IMR-90 (cell line): ENCODE measurements at regions not wholly inside any gene's neighbourhood (a gene's known extent, or its start where the extent isn't known, plus 50 kb on each side); places are given as distances from the start of the nearest gene placed in this dataset.

ENCODE experiments used
- ATAC-seq: fragments of 200-7000 bp; cut with Tn5 transposase; 2 replicates; pipeline ENCODE4 v1.9.1; 2020; ENCODE audit warnings: low read depth, mild to moderate bottlenecking, moderate library complexity
- BruUV-seq: library from RNA; stranded (reverse); fragments of 400-500 nt; replicated peaks from 2 replicates; lab custom pipeline; 2021; lab: Mats Ljungman, UMichigan
- CTCF ChIA-PET: fragments of 300-600 bp; formaldehyde crosslinking; extraction: SDS; loops from one replicate; lab custom pipeline; 2021; ENCODE audit warnings: antibody characterized with exemption; lab: Yijun Ruan, JAX
- POLR2A ChIA-PET: fragments of 300-600 bp; sonication (Branson Sonifier 250); formaldehyde crosslinking; loops from one replicate; lab custom pipeline; 2022; ENCODE audit warnings: antibody characterized with exemption; ENCODE audit not compliant: unreplicated experiment; lab: Charles Lee
- DNase-seq: peaks from one replicate; pipeline ENCODE4 v3.0.0; 2013
- H2AFZ ChIP-seq: replicated peaks from 2 replicates; pipeline ENCODE3; 2013; ENCODE audit warnings: low read length, mild to moderate bottlenecking; ENCODE audit not compliant: poor library complexity
- H2AK5ac ChIP-seq: 2 replicates; pipeline ENCODE4 v1.6.1; 2013; ENCODE audit warnings: low read depth, low read length, inconsistent platforms
- H2AK9ac ChIP-seq: replicated peaks from 2 replicates; pipeline ENCODE3; 2013; ENCODE audit warnings: mild to moderate bottlenecking, low read depth, low read length, moderate library complexity; ENCODE audit not compliant: poor library complexity
- H2BK120ac ChIP-seq: 2 replicates; pipeline ENCODE4 v1.6.1; 2013; ENCODE audit warnings: low read depth, low read length, inconsistent platforms
- H2BK15ac ChIP-seq: 3 replicates; pipeline ENCODE4 v1.6.1; 2013; ENCODE audit warnings: low read depth, low read length, inconsistent platforms
- H2BK20ac ChIP-seq: 2 replicates; pipeline ENCODE4 v1.6.1; 2013; ENCODE audit warnings: low read depth, mild to moderate bottlenecking, inconsistent platforms, low read length, moderate library complexity
- H2BK5ac ChIP-seq: 2 replicates; pipeline ENCODE4 v1.6.1; 2013; ENCODE audit warnings: mild to moderate bottlenecking, low read depth, low read length, inconsistent platforms; ENCODE audit not compliant: poor library complexity, severe bottlenecking
- H3K14ac ChIP-seq: replicated peaks from 2 replicates; pipeline ENCODE4 v1.6.1; 2013; ENCODE audit warnings: low read depth, low read length, inconsistent platforms
- H3K18ac ChIP-seq: 2 replicates; pipeline ENCODE4 v1.6.1; 2013; ENCODE audit warnings: low read depth, low read length, control low read depth
- H3K23ac ChIP-seq: 2 replicates; pipeline ENCODE4 v1.6.1; 2013; ENCODE audit warnings: low read depth, low read length, inconsistent platforms
- H3K27ac ChIP-seq: 2 replicates; pipeline ENCODE4 v1.5.1; 2013; ENCODE audit warnings: mild to moderate bottlenecking, control low read depth, low read length; ENCODE audit not compliant: insufficient read depth
- H3K27me3 ChIP-seq: 2 replicates; pipeline ENCODE4 v1.6.1; 2013; ENCODE audit warnings: low read length; ENCODE audit not compliant: control insufficient read depth, insufficient read depth
- H3K36me3 ChIP-seq: 2 replicates; pipeline ENCODE4 v1.6.1; 2013; ENCODE audit warnings: low read length, mixed read lengths; ENCODE audit not compliant: control insufficient read depth, insufficient read depth
- H3K4ac ChIP-seq: 2 replicates; pipeline ENCODE4 v1.6.1; 2013; ENCODE audit warnings: low read depth, low read length, inconsistent platforms
- H3K4me1 ChIP-seq: 2 replicates; pipeline ENCODE4 v1.6.1; 2013; ENCODE audit warnings: low read length, mixed read lengths; ENCODE audit not compliant: control insufficient read depth, insufficient read depth
- H3K4me2 ChIP-seq: 2 replicates; pipeline ENCODE4 v1.6.1; 2013; ENCODE audit warnings: low read depth, mild to moderate bottlenecking, control low read depth, low read length, moderate library complexity
- H3K4me3 ChIP-seq: 2 replicates; pipeline ENCODE4 v1.5.1; 2013; ENCODE audit warnings: low read depth, mild to moderate bottlenecking, control low read depth, low read length, moderate library complexity; ENCODE audit not compliant: insufficient read depth
- H3K56ac ChIP-seq: 2 replicates; pipeline ENCODE4 v1.6.1; 2013; ENCODE audit warnings: low read length, inconsistent platforms; ENCODE audit not compliant: insufficient read depth; ENCODE audit errors: extremely low read depth
- H3K79me1 ChIP-seq, 2 experiments: 2 replicates each; pipeline ENCODE4 v1.6.1; 2013; ENCODE audit warnings: low read length in 2 of 2, inconsistent platforms in 1 of 2, low read depth in 1 of 2
- H3K9ac ChIP-seq: 2 replicates; pipeline ENCODE4 v1.6.1; 2013; ENCODE audit warnings: low read depth, low read length, control low read depth
- H3K9me1 ChIP-seq: 2 replicates; pipeline ENCODE4 v1.6.1; 2013; ENCODE audit warnings: low read length, inconsistent platforms; ENCODE audit not compliant: insufficient read depth
- H3K9me3 ChIP-seq: 2 replicates; pipeline ENCODE4 v1.6.1; 2013; ENCODE audit warnings: low read length; ENCODE audit not compliant: control insufficient read depth, insufficient read depth
- H4K20me1 ChIP-seq: 2 replicates; pipeline ENCODE4 v1.6.1; 2013; ENCODE audit warnings: low read length, inconsistent platforms; ENCODE audit not compliant: insufficient read depth
- H4K5ac ChIP-seq: 2 replicates; pipeline ENCODE4 v1.6.1; 2013; ENCODE audit warnings: mild to moderate bottlenecking, low read depth, low read length, control low read depth
- H4K8ac ChIP-seq, 2 experiments: 2 replicates each; pipeline ENCODE4 v1.6.1; 2013; ENCODE audit warnings: low read depth in 2 of 2, low read length in 2 of 2, control low read depth in 1 of 2, inconsistent platforms in 1 of 2
- H4K91ac ChIP-seq: 2 replicates; pipeline ENCODE4 v1.6.1; 2013; ENCODE audit warnings: low read depth, low read length, inconsistent platforms; ENCODE audit not compliant: insufficient read depth
- BHLHE40 ChIP-seq: fragments of 150-350 bp; IDR thresholded peaks from 2 replicates; pipeline ENCODE4 v1.6.1; 2016; ENCODE audit warnings: mild to moderate bottlenecking, low read depth, low read length
- CEBPB ChIP-seq: IDR thresholded peaks from 2 replicates; pipeline ENCODE4 v1.6.1; 2012; ENCODE audit warnings: low read depth, low read length, improper control_type of control experiment
- FOS ChIP-seq: fragments of 150-350 bp; IDR thresholded peaks from 2 replicates; pipeline ENCODE4 v1.6.1; 2016; ENCODE audit warnings: low read depth, low read length
- MAFK ChIP-seq: IDR thresholded peaks from 2 replicates; pipeline ENCODE4 v1.6.1; 2012; ENCODE audit warnings: low read depth, low read length, improper control_type of control experiment
- MAZ ChIP-seq: IDR thresholded peaks from 2 replicates; pipeline ENCODE4 v1.6.1; 2012; ENCODE audit warnings: low read depth, mild to moderate bottlenecking, low read length, improper control_type of control experiment, moderate library complexity, borderline replicate concordance
- MXI1 ChIP-seq: IDR thresholded peaks from 2 replicates; pipeline ENCODE4 v1.6.1; 2012; ENCODE audit warnings: low read depth, mild to moderate bottlenecking, low read length, moderate library complexity, borderline replicate concordance
- NFE2L2 ChIP-seq: fragments of 150-350 bp; IDR thresholded peaks from 2 replicates; pipeline ENCODE4 v1.6.1; 2016; ENCODE audit warnings: low read depth, mild to moderate bottlenecking, low read length
- POLR2A ChIP-seq: IDR thresholded peaks from 2 replicates; pipeline ENCODE4 v1.6.1; 2012; ENCODE audit warnings: mild to moderate bottlenecking, low read depth, low read length
- RAD21 ChIP-seq: IDR thresholded peaks from 2 replicates; pipeline ENCODE4 v1.6.1; 2012; ENCODE audit warnings: low read length, improper control_type of control experiment
- RCOR1 ChIP-seq: IDR thresholded peaks from 2 replicates; pipeline ENCODE4 v1.6.1; 2012; ENCODE audit warnings: mild to moderate bottlenecking, low read length, improper control_type of control experiment; ENCODE audit not compliant: insufficient replicate concordance
- RFX5 ChIP-seq: IDR thresholded peaks from 2 replicates; pipeline ENCODE4 v1.8.0; 2012; ENCODE audit warnings: low read depth, mild to moderate bottlenecking, low read length, moderate library complexity
- SMC3 ChIP-seq: fragments of 150-350 bp; IDR thresholded peaks from 2 replicates; pipeline ENCODE4 v1.6.1; 2016; ENCODE audit warnings: low read depth, mild to moderate bottlenecking, antibody characterized with exemption, low read length, moderate library complexity
- WGBS, 2 experiments: methylation state at CpG; one replicate each; pipeline versions ENCODE4 v1.1.5 to v1.1.7; 2013; ENCODE audit warnings: missing lambda C conversion rate in 2 of 2; ENCODE audit not compliant: insufficient read length in 1 of 2; ENCODE audit errors: extremely low coverage in 2 of 2; 5-methylcytosine and 5-hydroxymethylcytosine counted together
- dilution Hi-C: fragments of 300-500 bp; cut with HindIII; formaldehyde crosslinking; loops from one replicate; pipeline ENCODE4 v1.14.3; 2018; ENCODE audit warnings: low sequenced_read_pairs; ENCODE audit not compliant: unreplicated experiment
- in situ Hi-C: fragments of 300-500 bp; cut with MboI; formaldehyde crosslinking; loops from 3 replicates; pipeline ENCODE4 v1.14.3; 2019; ENCODE audit warnings: low sequenced_read_pairs, inconsistent platforms, mixed read lengths
- intact Hi-C: fragments of 100-400 bp; cut with micrococcal nuclease; formaldehyde crosslinking; loops from 2 replicates; pipeline ENCODE4 v1.10.0; 2022
- TF ChIP-seq, protein P1 (sequence below): fragments of 150-350 bp; IDR thresholded peaks from 2 replicates; pipeline ENCODE4 v1.6.1; 2016; ENCODE audit warnings: low read depth, mild to moderate bottlenecking, low read length, moderate library complexity, borderline replicate concordance
- TF ChIP-seq, protein P2 (sequence below): fragments of 150-350 bp; IDR thresholded peaks from 2 replicates; pipeline ENCODE4 v1.6.1; 2017; ENCODE audit warnings: mild to moderate bottlenecking, antibody characterized with exemption, low read length, low read depth

DNA sequence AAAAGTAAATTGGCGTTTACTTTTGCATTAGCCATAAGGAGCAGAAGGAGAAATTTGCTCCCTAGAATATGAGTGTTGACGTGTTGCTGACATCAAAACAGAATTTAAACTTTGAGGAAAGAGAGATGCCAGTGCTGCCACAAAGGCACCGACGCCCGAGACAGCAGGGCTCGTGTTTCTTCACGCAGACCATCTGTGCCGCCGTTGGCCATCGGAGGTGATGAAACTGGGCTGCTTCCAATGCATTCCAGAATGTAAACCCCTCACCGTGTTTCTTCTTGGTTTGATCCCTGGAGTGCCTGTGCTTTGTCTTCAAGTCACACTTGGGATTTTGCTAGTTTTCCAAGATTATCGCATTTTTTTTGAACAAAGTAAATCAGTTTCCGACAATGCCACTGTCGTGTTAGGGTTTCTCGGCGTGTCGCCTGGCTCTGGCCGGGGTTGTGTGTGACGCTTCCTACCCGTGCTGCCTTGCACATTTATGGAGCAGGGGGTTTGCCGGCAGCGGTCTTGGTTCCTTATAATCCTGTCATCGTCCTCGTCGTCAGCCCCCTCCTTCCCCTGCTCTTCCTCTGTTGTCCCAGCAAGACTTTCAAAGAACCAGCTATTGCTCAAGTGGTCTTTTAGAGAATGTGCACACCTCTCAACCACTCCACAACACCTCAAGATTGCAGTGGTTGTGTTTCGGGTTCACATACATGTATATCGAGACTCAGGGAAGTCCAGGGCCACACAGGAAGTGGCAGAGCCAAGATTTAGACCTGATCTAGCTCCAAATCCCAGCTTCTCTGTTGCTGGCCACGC is 103.9 kb downstream of the METRNL start (continued):
- TF ChIP-seq RFX5: no peak

DNA sequence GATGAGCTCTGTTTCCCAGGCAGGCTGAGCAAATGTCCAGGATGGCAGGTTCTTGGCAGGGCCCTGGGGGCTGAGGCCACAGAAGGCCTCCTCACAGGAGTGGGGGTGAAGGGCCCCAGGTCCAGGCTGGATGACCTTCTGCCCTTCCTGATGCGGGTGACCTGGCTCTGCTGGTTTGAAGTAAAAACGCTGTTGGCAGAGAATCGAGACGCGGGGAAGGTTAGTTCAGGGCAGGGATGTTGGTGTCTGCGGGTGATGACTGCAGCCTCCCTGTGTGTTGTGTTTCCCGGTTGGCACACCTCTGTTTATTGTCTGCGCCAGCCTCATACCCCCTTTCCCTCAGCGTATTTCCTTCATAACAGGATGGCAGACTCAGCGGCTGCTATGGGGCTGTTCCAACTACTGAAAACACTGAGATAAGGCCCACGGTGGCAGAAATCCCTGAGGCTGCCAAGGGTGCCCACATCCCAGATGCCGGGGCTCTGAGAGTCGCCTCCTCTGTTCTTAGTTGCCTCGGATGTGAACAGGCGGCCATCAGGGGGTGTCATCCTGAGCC is 104.6 kb downstream of the METRNL start:
- Histone ChIP-seq H3K23ac (no peak overlapping the region), H2BK120ac (no peak overlapping the region), H3K18ac (no peak overlapping the region), H4K8ac (no peak overlapping the region), H3K9me3 (peaks cover 18% of the 10 kb centered on the region), H2AK9ac (no peak overlapping the region), H2AK5ac (no peak overlapping the region), H3K4me1 (peaks cover under 1% of the 10 kb centered on the region; the same call in 1 of the 2 replicates), H3K9ac (no peak overlapping the region), H4K91ac (no peak overlapping the region), H3K4me2 (no peak overlapping the region), H3K4ac (no peak overlapping the region), H3K79me1 (no peaks in the 10 kb centered on the region; a peak in 1 of 4 replicates), H2BK5ac (no peak overlapping the region), H3K27ac (no peak overlapping the region), H2AFZ (no peak overlapping the region), H2BK15ac (no peak overlapping the region), H3K27me3 (peaks cover 51% of the 10 kb centered on the region), H3K14ac (no peak overlapping the region), H3K36me3 (no peaks in the 10 kb centered on the region), H3K9me1 (peaks cover under 1% of the 10 kb centered on the region; the same call in 1 of the 2 replicates), H4K5ac (no peak overlapping the region), H4K20me1 (0 out of 2 replicates have a peak, but pooled peaks cover 3% of the 10 kb centered on the region), H3K4me3 (no peak overlapping the region), H3K56ac (no peak overlapping the region), H2BK20ac (no peak overlapping the region)
- POLR2A ChIA-PET: no interaction called here
- intact Hi-C loops (no loop called here), in situ Hi-C loops (no loop called here), dilution Hi-C loops (no loop called here)
- no CpG with 5 or more reads among the region's 15 CpGs for WGBS, 2 experiments
- no peak for ATAC-seq
- CTCF ChIA-PET: no interaction called here
- DNase-seq: no peak
- no TSS peak for BruUV-seq
- TF ChIP-seq RAD21: no peak
- TF ChIP-seq, protein P1, sequence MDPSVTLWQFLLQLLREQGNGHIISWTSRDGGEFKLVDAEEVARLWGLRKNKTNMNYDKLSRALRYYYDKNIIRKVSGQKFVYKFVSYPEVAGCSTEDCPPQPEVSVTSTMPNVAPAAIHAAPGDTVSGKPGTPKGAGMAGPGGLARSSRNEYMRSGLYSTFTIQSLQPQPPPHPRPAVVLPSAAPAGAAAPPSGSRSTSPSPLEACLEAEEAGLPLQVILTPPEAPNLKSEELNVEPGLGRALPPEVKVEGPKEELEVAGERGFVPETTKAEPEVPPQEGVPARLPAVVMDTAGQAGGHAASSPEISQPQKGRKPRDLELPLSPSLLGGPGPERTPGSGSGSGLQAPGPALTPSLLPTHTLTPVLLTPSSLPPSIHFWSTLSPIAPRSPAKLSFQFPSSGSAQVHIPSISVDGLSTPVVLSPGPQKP: no peak
- no peak for TF ChIP-seq FOS
- TF ChIP-seq SMC3: no peak
- TF ChIP-seq BHLHE40: no peak
- no peak for TF ChIP-seq MAZ
- TF ChIP-seq MXI1: no peak
- TF ChIP-seq MAFK: no peak
- no peak for TF ChIP-seq POLR2A
- no peak for TF ChIP-seq NFE2L2
- TF ChIP-seq, protein P2, sequence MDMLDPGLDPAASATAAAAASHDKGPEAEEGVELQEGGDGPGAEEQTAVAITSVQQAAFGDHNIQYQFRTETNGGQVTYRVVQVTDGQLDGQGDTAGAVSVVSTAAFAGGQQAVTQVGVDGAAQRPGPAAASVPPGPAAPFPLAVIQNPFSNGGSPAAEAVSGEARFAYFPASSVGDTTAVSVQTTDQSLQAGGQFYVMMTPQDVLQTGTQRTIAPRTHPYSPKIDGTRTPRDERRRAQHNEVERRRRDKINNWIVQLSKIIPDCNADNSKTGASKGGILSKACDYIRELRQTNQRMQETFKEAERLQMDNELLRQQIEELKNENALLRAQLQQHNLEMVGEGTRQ: no peak
- TF ChIP-seq RCOR1: no peak
- TF ChIP-seq CEBPB: no peak
